G401 (cell line): ENCODE measurements at regions not wholly inside any gene's neighbourhood (a gene's known extent, or its start where the extent isn't known, plus 50 kb on each side); places are given as distances from the start of the nearest gene placed in this dataset.

Source experiments
- DNase-seq: peaks from one replicate; pipeline ENCODE4 v3.0.0-alpha.2; 2015; ENCODE audit warnings: low spot score
- in situ Hi-C: cut with HindIII; loops from 2 replicates; pipeline ENCODE4 v1.10.0; 2016; ENCODE audit warnings: low sequenced_read_pairs, mixed read lengths

DNA sequence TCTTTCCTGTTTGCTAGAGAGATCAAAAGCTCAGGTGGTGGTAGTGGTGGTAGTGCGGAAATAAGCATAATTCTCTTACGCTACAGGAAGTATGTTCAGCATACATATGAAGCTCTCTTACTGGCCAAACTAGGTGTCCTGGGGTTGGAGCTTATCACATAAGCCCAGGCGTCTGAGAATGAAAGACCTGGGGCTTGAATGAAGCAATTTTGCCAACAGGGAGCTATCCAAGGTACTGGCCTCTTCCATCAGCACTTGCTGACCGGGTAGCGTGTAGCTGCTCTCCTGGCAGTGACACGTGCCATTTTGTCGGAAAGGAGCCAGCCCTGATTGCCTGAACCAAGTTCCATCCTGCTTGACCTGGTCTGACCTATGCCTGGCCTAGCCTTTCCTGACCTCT, 65.9 kb upstream of the HPF1 start:
- DNase-seq = no peak
- in situ Hi-C loops = loop anchor here (25.0 kb wide), 1 partner anchor 214 kb away; the partner anchor contains the start of gene MFAP3L

DNA sequence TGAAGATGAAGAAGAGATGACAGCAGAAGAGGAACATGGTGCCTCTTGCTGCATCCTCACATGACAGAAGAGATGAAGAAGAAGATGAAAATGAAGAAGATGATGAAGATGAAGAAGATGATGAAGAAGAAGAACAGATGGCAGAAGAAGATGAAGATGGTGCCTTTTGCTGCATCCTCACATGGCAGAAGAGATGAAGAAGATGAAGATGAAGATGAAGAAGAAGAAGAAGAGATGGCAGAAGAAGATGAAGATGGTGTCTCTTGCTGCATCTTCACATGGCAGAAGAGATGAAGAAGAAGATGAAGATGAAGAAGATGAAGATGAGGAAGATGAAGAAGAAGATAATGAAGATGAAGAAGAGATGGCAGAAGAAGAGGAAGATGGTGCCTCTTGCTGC, 63.7 kb upstream of the HPF1 start:
- no peak for DNase-seq
- in situ Hi-C loops = loop anchor here (25.0 kb wide), 1 partner anchor 216 kb away; the partner anchor contains the start of gene MFAP3L

DNA sequence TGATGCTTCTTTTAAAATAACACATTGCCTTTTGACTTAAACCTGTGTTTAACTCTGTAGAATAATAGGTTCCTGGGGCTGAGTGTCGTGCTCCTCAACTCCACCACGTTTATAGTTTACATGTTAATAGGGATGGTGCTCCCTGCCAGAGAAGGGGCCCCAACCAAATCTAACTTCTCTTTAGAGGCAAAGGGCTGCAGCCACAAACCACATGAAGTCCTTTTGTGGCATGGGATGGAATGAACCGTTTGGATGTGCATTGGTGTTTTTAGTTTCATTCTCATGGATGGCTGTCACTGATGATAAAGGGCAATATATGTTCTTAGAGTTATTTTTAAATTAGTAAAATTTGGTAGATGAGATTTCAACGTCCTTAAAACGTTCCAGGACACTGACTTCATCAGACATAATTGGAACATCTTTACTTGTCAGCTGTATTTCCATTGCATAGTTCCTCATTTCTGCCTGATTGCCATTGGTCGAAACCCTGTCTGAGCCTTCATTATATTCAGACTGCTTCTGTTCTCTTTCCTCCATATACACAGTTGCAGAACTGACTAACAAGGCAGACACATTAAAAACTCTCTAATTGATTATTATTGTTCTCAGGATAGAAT, 60.4 kb upstream of the HPF1 start:
- in situ Hi-C loops = loop anchor here (25.0 kb wide), 1 partner anchor 219 kb away; the partner anchor contains the start of gene MFAP3L
- DNase-seq = no peak

DNA sequence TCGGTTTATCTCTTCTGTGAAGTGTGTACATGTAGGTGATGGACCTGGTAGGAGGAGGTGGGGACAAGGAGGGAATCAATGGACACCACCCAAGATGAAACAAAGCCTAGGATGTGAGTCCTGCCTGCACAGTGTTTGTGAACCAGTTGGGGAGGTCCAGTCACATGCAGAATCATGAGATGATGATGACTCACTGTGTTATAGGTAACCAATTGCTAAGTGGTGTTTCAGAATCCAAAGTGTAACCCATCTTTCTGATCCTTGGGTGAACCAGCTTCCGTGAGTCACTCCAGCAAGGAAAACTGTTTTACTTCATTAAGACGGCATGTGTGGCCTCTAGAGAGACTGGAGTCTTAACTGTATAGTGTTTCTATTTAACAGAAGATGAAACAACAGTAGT, 57.9 kb upstream of the HPF1 start:
- in situ Hi-C loops = loop anchor here (25.0 kb wide), 1 partner anchor 222 kb away; the partner anchor contains the start of gene MFAP3L
- no peak for DNase-seq

DNA sequence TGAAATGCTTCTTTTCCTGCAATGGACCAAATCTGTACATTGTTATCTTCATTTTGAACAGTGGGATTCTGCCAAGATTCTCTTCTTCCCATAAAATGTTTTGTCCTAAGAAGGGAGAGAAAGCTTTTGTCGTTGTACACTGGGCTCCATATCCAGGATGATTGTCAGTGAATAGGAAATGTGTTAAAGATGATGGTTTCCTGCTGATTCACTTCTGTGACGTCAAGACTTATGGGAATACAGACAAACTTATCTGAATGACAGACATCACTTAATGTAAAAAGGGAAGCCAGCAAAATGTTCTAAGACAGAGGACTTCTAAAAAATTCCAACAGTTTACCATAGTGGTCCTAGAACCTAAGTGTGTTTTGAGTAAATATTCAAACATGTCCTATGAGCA, 53.7 kb upstream of the HPF1 start:
- no peak for DNase-seq
- in situ Hi-C loops = loop anchor here (25.0 kb wide), 1 partner anchor 226 kb away; the partner anchor contains the start of gene MFAP3L

DNA sequence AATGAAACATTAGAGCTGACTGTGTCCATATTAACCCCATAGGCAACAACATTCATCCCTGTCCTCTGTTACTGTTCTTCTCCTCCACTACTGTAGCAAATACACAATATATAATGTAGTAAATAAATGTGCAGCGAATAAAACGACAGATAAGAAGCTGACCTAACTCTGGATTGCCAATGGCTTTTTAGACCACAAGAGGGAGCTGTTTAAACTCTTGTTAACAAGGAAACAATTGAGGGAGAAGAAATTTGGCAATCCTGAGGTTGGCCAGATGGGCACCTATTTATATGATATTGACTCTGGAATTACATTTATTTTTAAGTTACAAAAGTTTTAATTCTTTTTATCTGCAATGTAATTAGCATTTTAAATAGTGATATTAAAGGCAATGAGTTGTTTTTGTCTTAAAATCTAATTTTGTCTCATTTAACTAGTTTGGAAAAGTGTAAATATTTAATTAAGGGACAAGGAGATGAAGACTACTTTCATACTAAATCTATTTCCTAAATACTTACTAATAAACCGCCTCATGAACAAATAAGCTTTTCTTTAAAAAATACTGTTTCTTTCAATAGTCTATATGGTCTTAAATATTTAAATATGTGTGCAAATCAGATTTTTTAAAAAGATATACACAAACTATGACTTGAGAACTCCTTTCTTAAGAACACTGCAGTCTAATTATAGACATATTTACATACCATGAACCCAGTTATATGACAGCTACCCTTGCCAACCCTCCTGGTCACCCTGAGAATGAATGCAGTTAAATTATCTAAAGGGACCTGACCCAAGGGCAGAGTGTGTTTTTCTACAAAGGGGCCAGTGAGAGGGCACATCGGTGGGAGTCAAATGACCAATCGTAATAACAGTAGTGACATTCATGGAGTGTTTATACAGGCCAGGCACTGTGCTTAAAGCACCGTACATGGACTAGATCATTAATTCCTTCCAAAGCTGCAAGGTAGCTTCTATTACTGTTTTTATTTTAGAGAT, 52.9 kb upstream of the HPF1 start:
- DNase-seq = peak; percentile 85
- in situ Hi-C loops = loop anchor here (25.0 kb wide), 1 partner anchor 227 kb away; the partner anchor contains the start of gene MFAP3L

DNA sequence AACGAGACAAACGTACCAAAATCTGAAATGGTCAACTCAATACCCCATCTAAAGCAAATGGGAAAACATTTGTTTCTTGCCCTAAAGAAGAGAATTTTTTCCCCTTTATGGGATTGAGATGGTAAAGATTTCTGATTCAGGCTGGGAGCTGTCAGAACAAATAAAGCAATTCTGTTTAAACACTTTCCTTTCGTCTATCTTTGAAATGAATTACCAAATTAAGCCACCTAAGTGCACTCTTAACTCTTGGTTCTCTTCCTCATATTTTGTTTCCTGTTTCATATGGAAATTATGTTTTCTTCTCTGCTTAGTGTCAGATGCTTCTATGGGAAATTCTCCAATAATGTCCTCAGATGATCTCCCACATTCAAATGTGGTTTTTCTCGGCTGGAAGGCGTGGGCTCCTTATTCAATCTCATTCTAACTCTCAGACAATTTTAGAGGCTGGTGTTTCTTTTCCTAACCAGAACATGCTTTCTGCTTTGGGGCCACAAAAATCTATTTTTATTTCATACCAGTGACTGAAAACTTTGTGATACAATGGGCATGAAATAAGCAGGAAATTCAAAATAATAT, 50.3 kb upstream of the HPF1 start:
- DNase-seq = no peak
- in situ Hi-C loops = loop anchor here (25.0 kb wide), 1 partner anchor 229 kb away; the partner anchor contains the start of gene MFAP3L
